GM19372 (cell line): ENCODE measurements at regions not wholly inside any gene's neighbourhood (a gene's known extent, or its start where the extent isn't known, plus 50 kb on each side); places are given as distances from the start of the nearest gene placed in this dataset.
"Not testable (repeated sequence)": the region's sequence is repeated elsewhere in the genome, so short reads cannot be mapped to it uniquely, and the experiment has no call there.

ENCODE experiments used
- ATAC-seq: cut with Tn5 transposase; IDR thresholded peaks from one replicate; pipeline ENCODE4 v1.9.1; 2021; ENCODE audit warnings: mild to moderate bottlenecking, low read depth, moderate library complexity; ENCODE audit not compliant: unreplicated experiment

GRCh38 chr10:91002656-91003055 lies 81.8 kb upstream of the ANKRD1 start:
- ATAC-seq: no peak

GRCh38 chr10:91003379-91003778 lies 82.5 kb upstream of the ANKRD1 start:
- ATAC-seq: not testable (repeated sequence)

GRCh38 chr10:91005276-91005675 lies 84.4 kb upstream of the ANKRD1 start:
- not testable (repeated sequence) for ATAC-seq

GRCh38 chr10:91006001-91006751 lies 85.3 kb upstream of the ANKRD1 start:
- peak; percentile 40 for ATAC-seq

GRCh38 chr10:91006752-91007346 lies 86.0 kb upstream of the ANKRD1 start:
- peak; percentile 92 for ATAC-seq

GRCh38 chr10:91007655-91008054 lies 86.8 kb upstream of the ANKRD1 start:
- no peak for ATAC-seq

GRCh38 chr10:91009121-91009520 lies 88.2 kb upstream of the ANKRD1 start:
- no peak for ATAC-seq

GRCh38 chr10:91010952-91011351 lies 90.1 kb upstream of the ANKRD1 start:
- no peak for ATAC-seq

GRCh38 chr10:91012502-91012901 lies 91.6 kb upstream of the ANKRD1 start:
- no peak for ATAC-seq

- ATAC-seq: no peak
Measured at GRCh38 chr10:91013985-91014384, 93.1 kb upstream of the ANKRD1 start.

- ATAC-seq: no peak
Measured at GRCh38 chr10:91017198-91017597, 96.3 kb upstream of the ANKRD1 start.

- ATAC-seq: no peak
Measured at GRCh38 chr10:91021901-91022300, 101.0 kb upstream of the ANKRD1 start.

- no peak for ATAC-seq
Measured at GRCh38 chr10:91022390-91022789, 101.5 kb upstream of the ANKRD1 start.

- no peak for ATAC-seq
Measured at GRCh38 chr10:91022924-91023699, 102.2 kb upstream of the ANKRD1 start.

- ATAC-seq: no peak
Measured at GRCh38 chr10:91023700-91024398, 103.0 kb upstream of the ANKRD1 start.

- ATAC-seq: no peak
Measured at GRCh38 chr10:91024541-91024940, 103.7 kb upstream of the ANKRD1 start.

- no peak for ATAC-seq
Measured at GRCh38 chr10:91032611-91033206, 111.8 kb upstream of the ANKRD1 start.

- ATAC-seq: no peak
Measured at GRCh38 chr10:91033324-91033950, 112.5 kb upstream of the ANKRD1 start.

- no peak for ATAC-seq
Measured at GRCh38 chr10:91034042-91034441, 113.2 kb upstream of the ANKRD1 start.
